ENCODE measurements at regions not wholly inside any gene's neighbourhood (a gene's known extent, or its start where the extent isn't known, plus 50 kb on each side); places are given as distances from the start of the nearest gene placed in this dataset.

DNA sequence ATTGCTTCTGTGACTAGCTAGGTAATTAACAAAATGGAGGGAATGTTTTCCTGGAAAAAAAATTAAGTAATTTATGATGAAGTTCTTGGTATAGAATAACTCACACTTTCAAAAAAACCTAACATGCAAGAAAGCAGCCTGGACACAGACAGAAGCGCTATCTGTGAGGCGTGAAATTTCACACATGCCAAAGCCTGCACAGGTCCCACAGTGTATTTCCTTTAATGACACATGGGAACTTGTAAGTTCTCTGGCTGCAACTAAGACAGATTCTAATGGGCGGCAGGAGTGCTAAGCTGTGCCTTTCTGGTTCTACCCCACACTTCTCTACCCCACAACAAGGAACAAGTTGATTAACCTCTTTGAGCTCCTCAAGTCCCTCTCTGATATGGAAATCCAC, 84.9 kb upstream of the NEO1 start:
- TF ChIP-seq, protein P1, sequence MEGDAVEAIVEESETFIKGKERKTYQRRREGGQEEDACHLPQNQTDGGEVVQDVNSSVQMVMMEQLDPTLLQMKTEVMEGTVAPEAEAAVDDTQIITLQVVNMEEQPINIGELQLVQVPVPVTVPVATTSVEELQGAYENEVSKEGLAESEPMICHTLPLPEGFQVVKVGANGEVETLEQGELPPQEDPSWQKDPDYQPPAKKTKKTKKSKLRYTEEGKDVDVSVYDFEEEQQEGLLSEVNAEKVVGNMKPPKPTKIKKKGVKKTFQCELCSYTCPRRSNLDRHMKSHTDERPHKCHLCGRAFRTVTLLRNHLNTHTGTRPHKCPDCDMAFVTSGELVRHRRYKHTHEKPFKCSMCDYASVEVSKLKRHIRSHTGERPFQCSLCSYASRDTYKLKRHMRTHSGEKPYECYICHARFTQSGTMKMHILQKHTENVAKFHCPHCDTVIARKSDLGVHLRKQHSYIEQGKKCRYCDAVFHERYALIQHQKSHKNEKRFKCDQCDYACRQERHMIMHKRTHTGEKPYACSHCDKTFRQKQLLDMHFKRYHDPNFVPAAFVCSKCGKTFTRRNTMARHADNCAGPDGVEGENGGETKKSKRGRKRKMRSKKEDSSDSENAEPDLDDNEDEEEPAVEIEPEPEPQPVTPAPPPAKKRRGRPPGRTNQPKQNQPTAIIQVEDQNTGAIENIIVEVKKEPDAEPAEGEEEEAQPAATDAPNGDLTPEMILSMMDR (conservative IDR thresholded peaks at IDR 0.05), result no peak
- TF ChIP-seq EZH2 (IDR thresholded peaks at IDR 0.05; ENCODE audit: low read depth), result no peak
